ENCODE measurements at regions not wholly inside any gene's neighbourhood (a gene's known extent, or its start where the extent isn't known, plus 50 kb on each side); places are given as distances from the start of the nearest gene placed in this dataset.
A peak's percentile ranks its signal among the peaks of the same experiment; 100 is the strongest.

GRCh38 chr10:83127942-83128575 lies 1011.2 kb upstream of the GHITM start:
- H3K9me3 ChIP-seq = peaks cover 0 to 3% (median 0%) of the 10 kb centered on the region in 12 donors
- no peaks in the 10 kb centered on the region for H3K4me1 ChIP-seq
- ATAC-seq (no peak), DNase-seq (no peak)
- H3K4me3 ChIP-seq = no peak overlapping the region
- intact Hi-C loops (cut with DNase I) = no loop called here
- 90 to 95% (median 92%) methylated on average over 6 of the region's 6 CpGs for WGBS, 4 donors
- TF ChIP-seq, protein P1, sequence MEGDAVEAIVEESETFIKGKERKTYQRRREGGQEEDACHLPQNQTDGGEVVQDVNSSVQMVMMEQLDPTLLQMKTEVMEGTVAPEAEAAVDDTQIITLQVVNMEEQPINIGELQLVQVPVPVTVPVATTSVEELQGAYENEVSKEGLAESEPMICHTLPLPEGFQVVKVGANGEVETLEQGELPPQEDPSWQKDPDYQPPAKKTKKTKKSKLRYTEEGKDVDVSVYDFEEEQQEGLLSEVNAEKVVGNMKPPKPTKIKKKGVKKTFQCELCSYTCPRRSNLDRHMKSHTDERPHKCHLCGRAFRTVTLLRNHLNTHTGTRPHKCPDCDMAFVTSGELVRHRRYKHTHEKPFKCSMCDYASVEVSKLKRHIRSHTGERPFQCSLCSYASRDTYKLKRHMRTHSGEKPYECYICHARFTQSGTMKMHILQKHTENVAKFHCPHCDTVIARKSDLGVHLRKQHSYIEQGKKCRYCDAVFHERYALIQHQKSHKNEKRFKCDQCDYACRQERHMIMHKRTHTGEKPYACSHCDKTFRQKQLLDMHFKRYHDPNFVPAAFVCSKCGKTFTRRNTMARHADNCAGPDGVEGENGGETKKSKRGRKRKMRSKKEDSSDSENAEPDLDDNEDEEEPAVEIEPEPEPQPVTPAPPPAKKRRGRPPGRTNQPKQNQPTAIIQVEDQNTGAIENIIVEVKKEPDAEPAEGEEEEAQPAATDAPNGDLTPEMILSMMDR (IDR thresholded peaks at IDR 0.05) = no peak
- TF ChIP-seq POLR2A (IDR thresholded peaks at IDR 0.05) = no peak
- no peaks in the 10 kb centered on the region for H3K27me3 ChIP-seq
- no peaks in the 10 kb centered on the region for H3K36me3 ChIP-seq
- no peak overlapping the region for H3K27ac ChIP-seq

DNA sequence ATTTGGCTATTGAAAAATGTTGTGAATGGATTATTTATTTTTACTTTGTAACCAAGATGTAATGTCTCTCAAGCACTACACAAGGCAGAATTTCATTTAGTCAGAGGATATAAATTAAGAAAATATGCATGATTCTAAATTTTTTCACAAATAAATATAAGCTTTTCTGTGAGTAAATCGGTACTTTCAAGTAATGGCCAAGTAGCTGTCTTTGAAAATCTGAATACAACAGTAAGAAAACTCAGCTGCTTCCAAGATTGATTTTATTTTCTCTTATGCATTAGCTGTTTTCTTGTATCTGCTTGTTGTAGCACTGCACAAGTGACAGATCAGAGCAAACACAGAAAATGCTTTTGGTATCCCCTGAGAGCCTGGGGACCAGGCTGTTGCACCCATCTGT lies 998.5 kb upstream of the GHITM start:
- ATAC-seq (no peak), DNase-seq (no peak)
- H3K36me3 ChIP-seq = no peaks in the 10 kb centered on the region
- no peak overlapping the region for H3K27ac ChIP-seq
- intact Hi-C loops (cut with DNase I) = no loop called here
- no peaks in the 10 kb centered on the region for H3K9me3 ChIP-seq
- no peaks in the 10 kb centered on the region for H3K4me1 ChIP-seq
- no peak for TF ChIP-seq POLR2A (IDR thresholded peaks at IDR 0.05)
- TF ChIP-seq, protein P1 (IDR thresholded peaks at IDR 0.05) = no peak
- no peaks in the 10 kb centered on the region for H3K27me3 ChIP-seq
- WGBS, 4 donors = 55 to 69% (median 63%) methylated on average over 1 of the region's 1 CpG
- no peak overlapping the region for H3K4me3 ChIP-seq

DNA sequence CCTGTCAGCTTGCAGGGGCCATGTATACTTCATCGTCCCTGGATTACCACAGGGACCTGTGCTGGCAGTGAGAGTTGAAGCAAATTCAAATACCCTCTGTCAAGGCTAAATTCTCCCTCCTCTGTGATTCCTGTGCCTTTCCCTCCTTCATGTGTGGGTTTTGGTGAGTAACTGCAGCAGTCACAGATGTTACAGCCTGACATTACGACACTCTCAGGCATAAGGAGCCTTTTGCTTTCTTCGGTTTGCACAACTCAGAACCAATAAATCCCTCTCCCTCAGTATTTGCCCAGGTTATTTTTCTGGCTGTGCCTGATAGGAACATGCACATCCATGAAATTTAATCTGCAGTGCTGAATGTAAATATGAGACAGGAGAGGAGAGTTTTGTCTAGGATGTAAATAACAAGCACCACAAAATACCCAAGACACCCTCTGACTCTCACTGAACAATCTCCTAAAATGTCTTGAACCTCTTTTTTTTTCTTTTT lies 997.2 kb upstream of the GHITM start:
- WGBS, 4 donors = 73 to 82% (median 76%) methylated on average over 3 of the region's 3 CpGs
- DNase-seq = no peak

GRCh38 chr10:83144461-83144860 lies 994.8 kb upstream of the GHITM start:
- Histone ChIP-seq H3K4me3 (no peak overlapping the region), H3K9me3 (no peaks in the 10 kb centered on the region), H3K4me1 (no peaks in the 10 kb centered on the region), H3K36me3 (no peaks in the 10 kb centered on the region), H3K27me3 (no peaks in the 10 kb centered on the region), H3K27ac (no peak overlapping the region)
- no peak for DNase-seq
- no peak for ATAC-seq
- intact Hi-C loops (cut with DNase I) = no loop called here
- no peak for TF ChIP-seq POLR2A (IDR thresholded peaks at IDR 0.05)
- TF ChIP-seq, protein P1 (IDR thresholded peaks at IDR 0.05) = no peak

More for the DNA sequence above, 997.2 kb upstream of the GHITM start:
- Histone ChIP-seq H3K27ac (no peak overlapping the region), H3K27me3 (no peaks in the 10 kb centered on the region), H3K4me1 (no peaks in the 10 kb centered on the region), H3K4me3 (no peak overlapping the region), H3K9me3 (no peaks in the 10 kb centered on the region), H3K36me3 (no peaks in the 10 kb centered on the region)
- TF ChIP-seq, protein P1 (IDR thresholded peaks at IDR 0.05) = no peak
- TF ChIP-seq POLR2A (IDR thresholded peaks at IDR 0.05) = no peak
- peak in 1 of 4 donors; percentile 53 for ATAC-seq
- intact Hi-C loops (cut with DNase I) = no loop called here

All from heart left ventricle (tissue), 16 donors.